K562 (cell line): ENCODE measurements at regions not wholly inside any gene's neighbourhood (a gene's known extent, or its start where the extent isn't known, plus 50 kb on each side); places are given as distances from the start of the nearest gene placed in this dataset.

ENCODE experiments used
- ATAC-seq: fragments of 200-7000 bp; cut with Tn5 transposase; 3 replicates; pipeline ENCODE4 v1.9.1; 2020; ENCODE audit warnings: moderate library complexity
- BruUV-seq: library from RNA; stranded (reverse); fragments of 400-500 nt; replicated peaks from 2 replicates; lab custom pipeline; 2021; lab: Mats Ljungman, UMichigan
- CTCF ChIA-PET: fragments of 300-600 bp; formaldehyde crosslinking; extraction: SDS; loops from one replicate; lab custom pipeline; 2021; ENCODE audit warnings: low intra/inter-chr PET ratio; lab: Yijun Ruan, JAX
- POLR2A ChIA-PET: fragments of 300-600, 350-650 bp; sonication (Branson Sonifier 250); formaldehyde crosslinking; extraction: SDS; loops from one replicate; lab custom pipeline; 2021; ENCODE audit warnings: antibody characterized with exemption, inconsistent platforms; lab: Yijun Ruan, JAX
- DNase-seq, 4 experiments: peaks; one replicate each; pipeline versions ENCODE4 v3.0.0 to v3.0.0-alpha.2; 2011 to 2018; ENCODE audit warnings: low spot score in 3 of 4, mixed read lengths in 3 of 4; ENCODE audit errors: extremely low read depth in 1 of 4
- FAIRE-seq: peaks from 2 replicates; lab custom pipeline; 2011; peaks lifted over from hg19 to GRCh38; lab: Jason Lieb, UNC
- H2AFZ ChIP-seq: 2 replicates; pipeline ENCODE4 v1.6.0; 2011; ENCODE audit warnings: low read depth, low read length, control low read depth, inconsistent platforms
- H3K27ac ChIP-seq: fragments of 200-600 bp; 3 replicates; pipeline ENCODE4 v1.8.0; 2011; ENCODE audit warnings: low read depth, mild to moderate bottlenecking, control low read depth, inconsistent platforms, low read length, moderate library complexity, mixed read lengths; ENCODE audit errors: extremely low read depth
- H3K27me3 ChIP-seq, 2 experiments: fragments of 300-600 bp in 1 of 2; 2 replicates in 1 of 2; 3 replicates in 1 of 2; pipeline versions ENCODE4 v1.6.0 to v1.8.0; 2011; ENCODE audit warnings: inconsistent platforms in 2 of 2, low read length in 2 of 2, mild to moderate bottlenecking in 1 of 2, mixed read lengths in 1 of 2, moderate library complexity in 1 of 2; ENCODE audit not compliant: control insufficient read depth in 2 of 2, insufficient read depth in 2 of 2
- H3K36me3 ChIP-seq: fragments of 300-600 bp; 3 replicates; pipeline ENCODE4 v1.8.0; 2011; ENCODE audit warnings: mild to moderate bottlenecking, low read length, inconsistent platforms; ENCODE audit not compliant: control insufficient read depth, insufficient read depth
- H3K4me1 ChIP-seq, 2 experiments: fragments of 200-600 bp in 1 of 2; replicated peaks in 1 of 2; 2 replicates in 1 of 2; 3 replicates in 1 of 2; pipeline versions ENCODE4 v1.5.1 to v1.8.0; 2011; ENCODE audit warnings: inconsistent platforms in 2 of 2, low read length in 2 of 2, mild to moderate bottlenecking in 1 of 2, mixed read lengths in 1 of 2, moderate library complexity in 1 of 2; ENCODE audit not compliant: control insufficient read depth in 2 of 2, insufficient read depth in 2 of 2
- H3K4me2 ChIP-seq: 2 replicates; pipeline ENCODE4 v1.6.1; 2011; ENCODE audit warnings: low read length, control low read depth, inconsistent platforms, mixed read lengths; ENCODE audit not compliant: insufficient read depth
- H3K4me3 ChIP-seq: fragments of 200-600 bp; sonication (generic), shearing (Covaris generic); 2 replicates; pipeline ENCODE4 v1.5.1; 2016; ENCODE audit warnings: control low read depth, inconsistent platforms
- H3K79me2 ChIP-seq: fragments of 200-600 bp; 3 replicates; pipeline ENCODE4 v1.8.0; 2011; ENCODE audit warnings: low read length, inconsistent platforms; ENCODE audit not compliant: control insufficient read depth, insufficient read depth
- H3K9ac ChIP-seq, 2 experiments: 2 replicates each; pipeline versions ENCODE4 v1.6.0 to v1.6.1; 2011; ENCODE audit warnings: low read depth in 2 of 2, low read length in 2 of 2, control low read depth in 1 of 2, inconsistent platforms in 1 of 2, mild to moderate bottlenecking in 1 of 2, mixed read lengths in 1 of 2; ENCODE audit not compliant: insufficient read depth in 1 of 2
- H3K9me1 ChIP-seq: one replicate; pipeline ENCODE4 v1.6.0; 2011; ENCODE audit warnings: inconsistent platforms, mild to moderate bottlenecking, low read length, moderate library complexity; ENCODE audit not compliant: control insufficient read depth, insufficient read depth
- H3K9me3 ChIP-seq: replicated peaks from 2 replicates; pipeline ENCODE4 v1.5.1; 2011; ENCODE audit warnings: low read depth, low read length, inconsistent platforms; ENCODE audit not compliant: control insufficient read depth, insufficient read depth
- H4K20me1 ChIP-seq: replicated peaks from 2 replicates; pipeline ENCODE4 v1.6.1; 2011; ENCODE audit warnings: low read length, inconsistent platforms, mixed read lengths; ENCODE audit not compliant: control insufficient read depth, insufficient read depth
- BHLHE40 ChIP-seq: IDR thresholded peaks from 2 replicates; pipeline ENCODE4 v1.6.1; 2011; ENCODE audit warnings: low read length, improper control_type of control experiment
- CC2D1A ChIP-seq: fragments of 450-650 bp; IDR thresholded peaks from 2 replicates; pipeline ENCODE4 v1.6.1; 2017; ENCODE audit warnings: mild to moderate bottlenecking
- JUNB ChIP-seq: fragments of 450-650 bp; formaldehyde crosslinking; conservative IDR thresholded peaks from 2 replicates; pipeline ENCODE4 v1.4.0; 2020; ENCODE audit warnings: mild to moderate bottlenecking
- NR2F6 ChIP-seq: fragments of 450-650 bp; formaldehyde crosslinking; IDR thresholded peaks from 2 replicates; pipeline ENCODE4 v1.4.0; 2020; ENCODE audit warnings: mild to moderate bottlenecking
- SMARCB1 ChIP-seq: IDR thresholded peaks from 2 replicates; pipeline ENCODE4 v1.6.1; 2011; ENCODE audit warnings: improper control_type of control experiment, low read depth; ENCODE audit not compliant: insufficient read length
- TCF7 ChIP-seq: sonication (generic); IDR thresholded peaks from 2 replicates; pipeline ENCODE4 v1.6.1; 2016; ENCODE audit warnings: antibody characterized with exemption, borderline replicate concordance
- TCF7L2 ChIP-seq: fragments of 150-350 bp; IDR thresholded peaks from 2 replicates; pipeline ENCODE4 v1.6.1; 2016; ENCODE audit warnings: low read depth, mild to moderate bottlenecking, low read length, moderate library complexity
- USF1 ChIP-seq: sonication (generic); formaldehyde crosslinking; IDR thresholded peaks from 2 replicates; pipeline ENCODE4 v1.9.0; 2022; ENCODE audit warnings: mild to moderate bottlenecking, missing genetic modification reagents
- WGBS: fragments of 100-300 bp; shearing (Covaris generic); methylation state at CpG from one replicate; pipeline ENCODE4 v1.1.6; 2016; ENCODE audit warnings: low coverage, mixed read lengths; ENCODE audit not compliant: insufficient coverage; ENCODE audit errors: missing lambda C conversion rate; 5-methylcytosine and 5-hydroxymethylcytosine counted together
- in situ Hi-C: fragments of 300-500 bp; cut with MboI; formaldehyde crosslinking; loops from 4 replicates; pipeline ENCODE4 v1.15.0; 2018; ENCODE audit warnings: inconsistent platforms, mixed read lengths
- intact Hi-C: fragments of 100-400 bp; cut with micrococcal nuclease; formaldehyde crosslinking; loops from 2 replicates; pipeline ENCODE4 v1.14.2; 2022

DNA sequence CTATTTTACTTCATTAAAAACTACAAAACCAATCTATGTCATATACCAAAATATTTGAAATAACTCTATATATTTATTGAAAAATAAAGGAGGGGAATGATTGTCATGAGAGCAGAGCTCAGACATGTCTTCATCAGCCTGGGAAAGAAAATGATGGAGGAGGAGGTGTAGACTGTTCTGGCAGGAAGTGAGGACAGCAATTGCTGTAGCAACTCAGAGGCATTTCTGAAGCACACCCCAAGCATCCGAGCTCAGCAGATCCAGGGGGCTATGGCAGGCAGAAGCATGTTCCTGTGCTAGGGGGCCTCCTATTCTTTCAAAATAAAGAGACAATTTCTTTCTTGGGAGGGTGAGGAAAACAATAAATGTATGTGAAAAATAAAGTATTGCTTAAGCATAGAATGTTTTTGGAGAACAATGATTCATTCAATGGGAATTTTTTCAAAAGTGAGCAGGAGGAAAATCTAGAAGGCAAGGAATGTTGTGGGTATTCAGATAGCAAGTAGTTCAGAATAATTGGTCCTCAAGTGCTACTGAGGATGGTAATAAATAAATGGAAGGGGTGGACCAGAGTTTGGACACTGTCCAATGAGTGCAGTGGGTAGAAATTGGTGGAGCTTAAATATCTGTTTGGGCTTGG lies 383.4 kb downstream of the CDH11 start:
- Histone ChIP-seq H3K4me2 (no peak overlapping the region), H3K9ac (no peak overlapping the region), H3K27ac (no peak overlapping the region), H3K79me2 (no peaks in the 10 kb centered on the region), H3K4me1 (no peaks in the 10 kb centered on the region), H2AFZ (no peak overlapping the region), H4K20me1 (no peaks in the 10 kb centered on the region), H3K36me3 (no peaks in the 10 kb centered on the region), H3K4me3 (no peak overlapping the region), H3K9me1 (no peaks in the 10 kb centered on the region), H3K27me3 (no peaks in the 10 kb centered on the region), H3K9me3 (no peaks in the 10 kb centered on the region)
- intact Hi-C loops (no loop called here), in situ Hi-C loops (no loop called here)
- CTCF ChIA-PET = no interaction called here
- WGBS = 9% methylated on average over 1 of the region's 1 CpG
- ATAC-seq (no peak), FAIRE-seq (no peak), DNase-seq (no peak)
- POLR2A ChIA-PET = interaction anchor here (0.7 kb wide), 1 partner anchor 14 kb away, joined by 4 read pairs; no protein-coding TSS in a partner anchor
- TF ChIP-seq JUNB (no peak), USF1 (CRISPR knock-in tag) (no peak), BHLHE40 (no peak), TCF7L2 (no peak), TCF7 (no peak), SMARCB1 (no peak), CC2D1A (no peak), NR2F6 (CRISPR knock-in tag) (no peak)
- BruUV-seq = no TSS peak
